NCI-H146 treated with DMSO at 0.1 percent for 48 hours (cell line): ENCODE measurements at regions not wholly inside any gene's neighbourhood (a gene's known extent, or its start where the extent isn't known, plus 50 kb on each side); places are given as distances from the start of the nearest gene placed in this dataset.
"Not testable (repeated sequence)": the region's sequence is repeated elsewhere in the genome, so short reads cannot be mapped to it uniquely, and the experiment has no call there.

Experiments
- DNase-seq: peaks from one replicate; lab custom pipeline; 2025; ENCODE audit not compliant: unreplicated experiment; lab: John Stamatoyannopoulos, UW

- DNase-seq, result no peak
Observed at GRCh38 chr5:1654786-1655495, 131.2 kb upstream of the LPCAT1 start.

- not testable (repeated sequence) for DNase-seq
Observed at GRCh38 chr5:1653698-1654651, 130.2 kb upstream of the LPCAT1 start.

- no peak for DNase-seq
Observed at GRCh38 chr5:1652873-1653697, 129.3 kb upstream of the LPCAT1 start.

- no peak for DNase-seq
Observed at GRCh38 chr5:1651971-1652872, 128.5 kb upstream of the LPCAT1 start.

- no peak for DNase-seq
Observed at GRCh38 chr5:1651250-1651649, 127.5 kb upstream of the LPCAT1 start.

- no peak for DNase-seq
Observed at GRCh38 chr5:1649554-1649953, 125.8 kb upstream of the LPCAT1 start.

GRCh38 chr5:1648806-1649205, 125.0 kb upstream of the LPCAT1 start:
- DNase-seq, result no peak

- DNase-seq, result no peak
Observed at GRCh38 chr5:1647580-1647979, 123.8 kb upstream of the LPCAT1 start.

GRCh38 chr5:1644810-1645571, 121.2 kb upstream of the LPCAT1 start:
- peak; percentile 69 for DNase-seq

- DNase-seq, result not testable (repeated sequence)
Observed at GRCh38 chr5:1644393-1644809, 120.6 kb upstream of the LPCAT1 start.

GRCh38 chr5:1643651-1644392, 120.1 kb upstream of the LPCAT1 start:
- no peak for DNase-seq

GRCh38 chr5:1642621-1643061, 118.9 kb upstream of the LPCAT1 start:
- no peak for DNase-seq

- DNase-seq, result no peak
Observed at GRCh38 chr5:1642221-1642620, 118.5 kb upstream of the LPCAT1 start.

GRCh38 chr5:1641560-1642166, 117.9 kb upstream of the LPCAT1 start:
- DNase-seq, result peak; percentile 84

GRCh38 chr5:1641041-1641440, 117.3 kb upstream of the LPCAT1 start:
- DNase-seq, result peak; percentile 61

- DNase-seq, result no peak
Observed at GRCh38 chr5:1640421-1640881, 116.7 kb upstream of the LPCAT1 start.

GRCh38 chr5:1639757-1640156, 116.0 kb upstream of the LPCAT1 start:
- no peak for DNase-seq
